GM23248 (cell line): ENCODE measurements at regions not wholly inside any gene's neighbourhood (a gene's known extent, or its start where the extent isn't known, plus 50 kb on each side); places are given as distances from the start of the nearest gene placed in this dataset.

ENCODE experiments used
- DNase-seq: peaks from one replicate; pipeline ENCODE4 v3.0.0-alpha.2; 2015
- H2AFZ ChIP-seq: fragments of 200-600 bp; sonication (generic); 2 replicates; pipeline ENCODE4 v1.6.1; 2016; ENCODE audit warnings: antibody characterized with exemption
- H3F3A ChIP-seq: fragments of 200-600 bp; sonication (generic); 2 replicates; pipeline ENCODE4 v1.6.1; 2016; ENCODE audit warnings: mild to moderate bottlenecking, antibody characterized with exemption, mixed run types; ENCODE audit not compliant: insufficient read depth
- H3K27ac ChIP-seq: fragments of 200-600 bp; sonication (generic); 2 replicates; pipeline ENCODE4 v1.5.1; 2016; ENCODE audit warnings: mild to moderate bottlenecking
- H3K27me3 ChIP-seq: fragments of 200-600 bp; sonication (generic); replicated peaks from 2 replicates; pipeline ENCODE4 v1.6.1; 2016; ENCODE audit warnings: mild to moderate bottlenecking; ENCODE audit not compliant: insufficient read depth
- H3K36me3 ChIP-seq: fragments of 200-600 bp; sonication (generic); 2 replicates; pipeline ENCODE4 v1.6.1; 2016; ENCODE audit warnings: low read depth, mild to moderate bottlenecking
- H3K4me1 ChIP-seq: fragments of 200-600 bp; sonication (generic); 2 replicates; pipeline ENCODE4 v1.6.1; 2016; ENCODE audit warnings: mild to moderate bottlenecking; ENCODE audit not compliant: insufficient read depth
- H3K4me2 ChIP-seq: fragments of 200-600 bp; sonication (generic); one replicate; pipeline ENCODE4 v1.6.1; 2016; ENCODE audit warnings: mild to moderate bottlenecking; ENCODE audit not compliant: unreplicated experiment
- H3K4me3 ChIP-seq: fragments of 200-600 bp; sonication (generic); 2 replicates; pipeline ENCODE4 v1.5.1; 2016; ENCODE audit warnings: mild to moderate bottlenecking
- H3K79me2 ChIP-seq: fragments of 200-600 bp; sonication (generic); 2 replicates; pipeline ENCODE4 v1.6.1; 2016; ENCODE audit warnings: mild to moderate bottlenecking; ENCODE audit not compliant: insufficient read depth
- H3K9ac ChIP-seq: fragments of 200-600 bp; sonication (generic); 2 replicates; pipeline ENCODE4 v1.6.1; 2016; ENCODE audit warnings: mild to moderate bottlenecking
- H3K9me2 ChIP-seq: fragments of 200-600 bp; sonication (generic); 2 replicates; pipeline ENCODE4 v1.6.1; 2016; ENCODE audit warnings: mixed run types, mild to moderate bottlenecking, moderate library complexity; ENCODE audit not compliant: insufficient read depth
- H3K9me3 ChIP-seq: fragments of 200-600 bp; sonication (generic); one replicate; pipeline ENCODE4 v1.6.1; 2017; ENCODE audit warnings: low read depth
- H4K20me1 ChIP-seq: fragments of 200-600 bp; sonication (generic); 2 replicates; pipeline ENCODE4 v1.6.0; 2016; ENCODE audit not compliant: insufficient read depth
- EZH2 ChIP-seq: fragments of 200-600 bp; sonication (generic); IDR thresholded peaks from 2 replicates; pipeline ENCODE4 v1.6.1; 2018; ENCODE audit warnings: antibody characterized with exemption, mild to moderate bottlenecking; ENCODE audit not compliant: insufficient read depth, poor library complexity, severe bottlenecking
- EZH2phosphoT487 ChIP-seq: fragments of 200-600 bp; sonication (generic); IDR thresholded peaks from 2 replicates; pipeline ENCODE4 v1.6.1; 2018; ENCODE audit warnings: antibody characterized with exemption, moderate library complexity, mild to moderate bottlenecking, low read depth; ENCODE audit not compliant: insufficient read depth
- WGBS, 2 experiments: methylation state at CpG; one replicate each; pipeline ENCODE4 v1.1.6; 2015 to 2017; ENCODE audit warnings: low lambda C conversion rate in 2 of 2, low coverage in 1 of 2; ENCODE audit errors: missing lambda C conversion rate in 2 of 2; 5-methylcytosine and 5-hydroxymethylcytosine counted together
- in situ Hi-C: fragments of 300-500 bp; cut with MboI; formaldehyde crosslinking; loops from 2 replicates; pipeline ENCODE4 v1.15.0; 2020

DNA sequence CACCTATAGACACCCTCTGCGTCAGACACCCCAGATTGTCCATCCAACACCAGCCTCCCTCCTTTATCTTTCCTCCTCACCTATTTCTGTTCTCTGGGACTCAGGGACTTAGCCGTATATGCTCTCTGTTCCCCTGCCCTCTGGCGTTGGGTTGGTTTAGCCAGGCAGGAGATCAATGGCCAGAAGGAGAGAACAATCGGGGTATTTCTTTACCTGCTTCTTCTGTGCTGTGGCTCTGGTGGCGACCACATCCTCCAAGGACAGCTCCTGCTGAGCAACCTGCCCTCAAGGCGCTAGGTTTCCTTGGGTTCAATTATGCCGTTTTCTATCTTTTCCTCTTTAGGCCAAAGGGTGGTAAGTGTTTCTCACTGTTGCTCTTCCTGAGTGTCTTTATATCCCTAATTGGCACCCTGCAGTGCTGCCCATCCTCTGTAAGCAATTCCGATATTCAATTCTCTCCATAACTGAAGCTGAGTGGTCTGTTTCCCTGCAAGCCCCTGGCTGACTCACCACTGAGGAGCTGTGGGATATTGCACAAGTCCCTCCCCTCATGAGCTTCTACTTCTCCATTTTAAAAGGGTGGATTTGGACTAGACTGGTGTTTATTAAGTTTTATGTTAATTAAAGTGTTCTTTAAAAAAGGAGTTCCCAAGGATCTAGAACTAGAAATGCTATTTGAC lies 63.7 kb upstream of the TMTC4 start:
- Histone ChIP-seq H3K4me3 (no peak overlapping the region), H3K79me2 (no peaks in the 10 kb centered on the region), H3K36me3 (no peaks in the 10 kb centered on the region), H2AFZ (no peak overlapping the region), H3K4me1 (no peaks in the 10 kb centered on the region), H3K4me2 (no peak overlapping the region), H3K27ac (no peak overlapping the region), H4K20me1 (no peaks in the 10 kb centered on the region), H3K27me3 (no peaks in the 10 kb centered on the region), H3F3A (no peaks in the 10 kb centered on the region), H3K9ac (no peak overlapping the region), H3K9me2 (no peaks in the 10 kb centered on the region), H3K9me3 (no peaks in the 10 kb centered on the region)
- WGBS, 2 experiments, result 54 to 63% methylated on average over 8 of the region's 8 CpGs
- no peak for DNase-seq
- in situ Hi-C loops, result no loop called here
- TF ChIP-seq EZH2 (no peak), EZH2phosphoT487 (no peak)

DNA sequence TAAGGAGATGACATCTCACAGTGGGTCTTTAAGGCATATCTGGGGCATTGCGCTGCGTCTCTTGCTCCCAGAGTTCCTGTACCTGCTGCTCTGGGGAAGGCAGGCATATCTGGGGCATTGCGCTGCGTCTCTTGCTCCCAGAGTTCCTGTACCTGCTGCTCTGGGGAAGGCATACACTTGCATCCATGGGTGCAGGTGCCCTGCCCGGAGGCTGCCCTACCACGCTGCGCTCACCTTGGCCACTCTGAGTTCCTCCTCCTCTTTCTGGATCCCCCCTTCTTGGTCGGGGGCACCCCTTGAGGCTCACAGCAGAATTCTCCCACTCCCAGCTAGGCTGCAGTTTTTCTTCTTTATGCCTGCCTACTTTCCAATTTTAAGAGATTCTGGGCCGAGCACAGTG lies 60.9 kb upstream of the TMTC4 start:
- no peaks in the 10 kb centered on the region for H3K9me2 ChIP-seq
- no peak overlapping the region for H3K4me2 ChIP-seq
- DNase-seq, result no peak
- no peak overlapping the region for H3K9ac ChIP-seq
- in situ Hi-C loops, result no loop called here
- H3K4me3 ChIP-seq, result no peak overlapping the region
- H3K27me3 ChIP-seq, result no peaks in the 10 kb centered on the region
- no peaks in the 10 kb centered on the region for H4K20me1 ChIP-seq
- H3K79me2 ChIP-seq, result no peaks in the 10 kb centered on the region
- TF ChIP-seq EZH2, result no peak
- TF ChIP-seq EZH2phosphoT487, result no peak
- no peaks in the 10 kb centered on the region for H3F3A ChIP-seq
- no peaks in the 10 kb centered on the region for H3K4me1 ChIP-seq
- H3K27ac ChIP-seq, result no peak overlapping the region
- no peaks in the 10 kb centered on the region for H3K9me3 ChIP-seq
- H3K36me3 ChIP-seq, result no peaks in the 10 kb centered on the region
- H2AFZ ChIP-seq, result no peak overlapping the region
- WGBS, 2 experiments, result 64 to 71% methylated on average over 9 of the region's 9 CpGs

DNA sequence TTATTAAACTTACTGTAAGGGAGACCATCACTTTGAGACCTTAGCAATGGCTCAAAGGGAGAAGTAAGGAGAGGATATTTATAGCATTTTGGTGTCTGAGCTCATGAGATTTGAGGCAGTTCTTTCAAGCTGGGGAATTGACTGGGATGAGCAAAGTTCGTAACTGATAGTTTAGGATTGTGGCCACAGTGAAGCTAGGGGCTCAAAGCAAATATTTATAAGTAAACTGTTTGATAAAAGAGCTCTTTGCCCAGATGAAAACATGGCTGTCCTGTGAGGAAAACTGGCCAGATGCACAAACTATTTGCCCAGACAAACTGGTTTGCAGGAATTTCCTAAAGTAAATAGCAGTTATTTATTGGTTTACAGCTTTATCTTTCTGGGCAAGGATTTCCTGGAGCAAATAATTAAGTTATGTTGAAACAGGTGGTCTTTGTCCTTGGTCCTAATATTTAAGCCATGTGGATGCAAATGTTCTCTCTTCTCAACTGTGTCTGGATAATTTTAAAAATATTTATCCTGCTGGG lies 59.7 kb upstream of the TMTC4 start:
- Histone ChIP-seq H3F3A (no peaks in the 10 kb centered on the region), H3K36me3 (no peaks in the 10 kb centered on the region), H3K9me2 (no peaks in the 10 kb centered on the region), H3K4me2 (no peak overlapping the region), H3K27ac (no peak overlapping the region), H3K4me3 (no peak overlapping the region), H3K27me3 (no peaks in the 10 kb centered on the region), H3K9ac (no peak overlapping the region), H3K9me3 (no peaks in the 10 kb centered on the region), H3K79me2 (no peaks in the 10 kb centered on the region), H4K20me1 (no peaks in the 10 kb centered on the region), H2AFZ (no peak overlapping the region), H3K4me1 (no peaks in the 10 kb centered on the region)
- no peak for TF ChIP-seq EZH2
- no peak for TF ChIP-seq EZH2phosphoT487
- 30 to 45% methylated on average over 1 of the region's 1 CpG for WGBS, 2 experiments
- no peak for DNase-seq
- in situ Hi-C loops, result no loop called here

DNA sequence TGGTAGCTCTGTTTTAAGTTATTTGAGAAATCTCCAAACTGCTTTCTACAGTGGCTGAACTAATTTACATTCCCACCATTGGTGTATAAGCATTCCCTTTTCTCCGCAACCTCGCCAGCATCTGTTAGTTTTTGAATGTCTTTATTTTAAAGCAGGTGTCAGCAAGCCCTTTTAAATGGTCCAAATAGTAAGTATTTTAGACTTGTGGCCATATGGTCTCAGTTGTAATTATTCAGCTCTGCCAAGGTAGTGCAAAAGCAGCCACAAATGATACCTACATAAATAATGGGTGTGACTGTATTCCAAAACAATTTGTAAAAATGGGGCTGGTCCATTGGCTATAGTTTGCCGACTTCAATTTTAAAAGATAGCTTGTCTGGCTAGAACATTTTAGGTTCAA lies 58.7 kb upstream of the TMTC4 start:
- no peak for TF ChIP-seq EZH2
- TF ChIP-seq EZH2phosphoT487, result no peak
- Histone ChIP-seq H3K9me2 (no peaks in the 10 kb centered on the region), H3K9ac (no peak overlapping the region), H3K27ac (no peak overlapping the region), H4K20me1 (no peaks in the 10 kb centered on the region), H2AFZ (no peak overlapping the region), H3K9me3 (no peaks in the 10 kb centered on the region), H3F3A (no peaks in the 10 kb centered on the region), H3K79me2 (no peaks in the 10 kb centered on the region), H3K27me3 (no peaks in the 10 kb centered on the region), H3K36me3 (no peaks in the 10 kb centered on the region), H3K4me1 (no peaks in the 10 kb centered on the region), H3K4me3 (no peak overlapping the region), H3K4me2 (no peak overlapping the region)
- 68 to 72% methylated on average over 3 of the region's 3 CpGs for WGBS, 2 experiments
- no peak for DNase-seq
- in situ Hi-C loops, result no loop called here
